ENCODE measurements at regions not wholly inside any gene's neighbourhood (a gene's known extent, or its start where the extent isn't known, plus 50 kb on each side); places are given as distances from the start of the nearest gene placed in this dataset.

DNA sequence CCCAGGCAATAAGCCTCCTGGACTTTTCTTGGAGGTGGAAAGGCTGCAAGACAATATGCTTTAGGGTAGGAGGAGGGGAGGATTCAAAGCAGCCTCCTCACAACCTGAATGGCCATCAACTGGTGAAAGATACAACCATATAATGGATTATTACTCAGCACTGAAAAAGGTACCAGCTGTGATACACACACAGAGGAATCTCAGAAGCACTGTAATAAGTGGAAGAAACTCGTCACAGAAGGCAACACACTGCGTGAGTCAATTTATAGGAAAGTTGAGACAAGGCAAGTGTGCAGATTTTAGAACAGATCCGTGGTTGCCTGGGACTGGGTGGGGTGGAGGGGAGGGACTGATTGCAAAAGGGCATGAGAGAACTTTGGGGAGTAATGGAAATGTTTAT is 64.9 kb upstream of the ZBTB40 start:
- DNase-seq (ENCODE audit: low read depth) (no peak), FAIRE-seq (no peak)
- H3K4me3 ChIP-seq (ENCODE audit: low read depth, low read length) = no peak overlapping the region
- no peaks in the 10 kb centered on the region for H3K36me3 ChIP-seq (ENCODE audit: control insufficient read depth, insufficient read depth, low read length)
- TF ChIP-seq, protein P1, sequence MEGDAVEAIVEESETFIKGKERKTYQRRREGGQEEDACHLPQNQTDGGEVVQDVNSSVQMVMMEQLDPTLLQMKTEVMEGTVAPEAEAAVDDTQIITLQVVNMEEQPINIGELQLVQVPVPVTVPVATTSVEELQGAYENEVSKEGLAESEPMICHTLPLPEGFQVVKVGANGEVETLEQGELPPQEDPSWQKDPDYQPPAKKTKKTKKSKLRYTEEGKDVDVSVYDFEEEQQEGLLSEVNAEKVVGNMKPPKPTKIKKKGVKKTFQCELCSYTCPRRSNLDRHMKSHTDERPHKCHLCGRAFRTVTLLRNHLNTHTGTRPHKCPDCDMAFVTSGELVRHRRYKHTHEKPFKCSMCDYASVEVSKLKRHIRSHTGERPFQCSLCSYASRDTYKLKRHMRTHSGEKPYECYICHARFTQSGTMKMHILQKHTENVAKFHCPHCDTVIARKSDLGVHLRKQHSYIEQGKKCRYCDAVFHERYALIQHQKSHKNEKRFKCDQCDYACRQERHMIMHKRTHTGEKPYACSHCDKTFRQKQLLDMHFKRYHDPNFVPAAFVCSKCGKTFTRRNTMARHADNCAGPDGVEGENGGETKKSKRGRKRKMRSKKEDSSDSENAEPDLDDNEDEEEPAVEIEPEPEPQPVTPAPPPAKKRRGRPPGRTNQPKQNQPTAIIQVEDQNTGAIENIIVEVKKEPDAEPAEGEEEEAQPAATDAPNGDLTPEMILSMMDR (IDR thresholded peaks at IDR 0.05; ENCODE audit: insufficient read depth, low read length, severe bottlenecking) = no peak
- H3K27me3 ChIP-seq (ENCODE audit: control insufficient read depth, insufficient read depth, low read length) = no peaks in the 10 kb centered on the region

DNA sequence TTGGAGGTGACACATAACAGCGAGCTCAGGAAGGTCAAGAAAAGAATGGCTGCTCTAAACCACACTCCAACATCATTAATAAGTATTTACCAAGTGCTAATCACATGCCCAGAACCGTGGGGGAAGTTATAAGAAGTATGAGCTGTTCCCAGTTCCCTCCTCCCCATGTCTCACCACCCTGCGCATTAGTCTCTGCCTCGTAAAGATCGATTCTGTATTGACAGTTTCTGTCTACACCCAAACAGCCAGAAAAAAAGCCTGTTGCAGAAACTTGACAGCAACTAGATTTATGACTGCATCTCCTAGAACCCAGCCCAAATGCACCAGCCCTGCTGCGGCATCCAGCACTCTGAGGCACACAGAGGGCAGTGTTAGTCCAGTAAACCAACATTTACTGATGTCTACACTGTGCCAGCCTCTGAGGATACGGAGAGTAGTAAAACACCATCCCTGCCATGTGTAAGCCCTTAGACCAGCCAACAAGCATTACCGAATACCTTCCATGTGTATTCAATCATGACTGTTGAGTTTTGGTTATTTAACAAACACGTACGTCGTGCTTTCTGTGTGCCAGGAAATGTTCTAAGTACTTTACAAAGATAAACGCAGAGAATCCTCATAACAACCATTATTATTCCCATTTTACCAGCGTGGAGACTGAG is 63.6 kb upstream of the ZBTB40 start:
- H3K27me3 ChIP-seq (ENCODE audit: control insufficient read depth, insufficient read depth, low read length) = no peaks in the 10 kb centered on the region
- TF ChIP-seq, protein P1 (IDR thresholded peaks at IDR 0.05; ENCODE audit: insufficient read depth, low read length, severe bottlenecking) = no peak
- FAIRE-seq (peak; percentile 79), DNase-seq (ENCODE audit: low read depth) (peak; percentile 55)
- no peaks in the 10 kb centered on the region for H3K36me3 ChIP-seq (ENCODE audit: control insufficient read depth, insufficient read depth, low read length)
- no peak overlapping the region for H3K4me3 ChIP-seq (ENCODE audit: low read depth, low read length)

DNA sequence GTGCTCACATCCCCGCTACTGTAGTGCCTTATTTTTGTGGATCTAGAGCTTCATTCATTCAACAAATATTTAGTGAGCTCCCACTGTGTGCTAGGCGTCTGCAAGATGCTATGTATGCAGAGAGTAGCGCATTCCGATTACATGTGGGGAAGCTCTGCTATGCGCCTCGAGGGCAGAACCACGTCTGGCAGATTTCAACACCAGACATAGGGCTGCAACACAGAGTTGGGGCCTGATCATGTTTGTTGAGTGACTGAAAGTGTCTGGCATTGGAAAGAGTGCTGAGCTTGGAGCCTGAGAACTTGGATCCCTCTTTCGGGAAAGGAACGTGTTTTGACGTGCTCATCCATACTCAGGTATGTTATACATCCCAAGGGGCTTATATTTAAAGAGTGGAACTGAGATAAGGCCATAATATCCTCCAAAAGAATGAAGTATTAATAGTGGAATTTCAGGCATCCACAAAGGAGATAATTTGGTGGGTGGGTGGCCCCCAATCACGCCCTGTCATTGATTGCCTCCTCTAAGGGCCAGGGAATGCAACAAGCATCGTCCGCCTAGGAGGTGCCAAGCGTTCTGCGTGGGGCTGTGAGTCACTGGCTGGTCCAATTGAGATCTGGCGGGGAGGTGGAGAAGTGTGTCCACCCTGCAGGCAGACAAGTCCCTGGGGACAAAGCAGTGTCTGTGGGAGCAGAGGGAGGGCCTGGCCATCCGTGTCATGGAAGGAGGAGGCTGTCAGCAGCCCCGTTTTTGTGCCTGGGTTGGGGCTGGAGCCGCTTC is 62.8 kb upstream of the ZBTB40 start:
- peak; percentile 74 for DNase-seq (ENCODE audit: low read depth)
- FAIRE-seq = no peak
- Histone ChIP-seq H3K27me3 (ENCODE audit: control insufficient read depth, insufficient read depth, low read length) (no peaks in the 10 kb centered on the region), H3K36me3 (ENCODE audit: control insufficient read depth, insufficient read depth, low read length) (no peaks in the 10 kb centered on the region), H3K4me3 (ENCODE audit: low read depth, low read length) (no peak overlapping the region)
- TF ChIP-seq, protein P1 (IDR thresholded peaks at IDR 0.05; ENCODE audit: insufficient read depth, low read length, severe bottlenecking) = no peak

DNA sequence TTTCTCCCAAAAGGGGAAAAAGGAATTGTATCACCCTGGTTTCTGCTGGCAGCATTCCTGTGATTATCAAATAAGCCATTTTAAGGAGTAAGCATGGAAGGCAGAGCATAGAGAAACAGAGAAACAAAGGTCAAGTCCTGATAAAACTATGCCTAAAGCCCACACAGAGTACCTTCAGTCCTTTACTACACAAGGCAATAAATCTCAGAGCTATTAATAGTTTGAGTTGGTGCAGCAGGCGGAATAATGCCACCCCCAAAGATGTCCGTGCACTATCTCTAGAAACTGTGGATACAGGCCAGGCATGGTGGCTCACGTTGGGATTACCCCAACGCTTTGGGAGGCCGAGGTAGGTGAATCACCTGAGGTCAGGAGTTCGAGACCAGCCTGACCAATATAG is 58.1 kb upstream of the ZBTB40 start:
- DNase-seq (ENCODE audit: low read depth) (no peak), FAIRE-seq (no peak)
- Histone ChIP-seq H3K4me3 (ENCODE audit: low read depth, low read length) (no peak overlapping the region), H3K36me3 (ENCODE audit: control insufficient read depth, insufficient read depth, low read length) (no peaks in the 10 kb centered on the region), H3K27me3 (ENCODE audit: control insufficient read depth, insufficient read depth, low read length) (peaks cover 5% of the 10 kb centered on the region)
- TF ChIP-seq, protein P1 (IDR thresholded peaks at IDR 0.05; ENCODE audit: insufficient read depth, low read length, severe bottlenecking) = no peak

DNA sequence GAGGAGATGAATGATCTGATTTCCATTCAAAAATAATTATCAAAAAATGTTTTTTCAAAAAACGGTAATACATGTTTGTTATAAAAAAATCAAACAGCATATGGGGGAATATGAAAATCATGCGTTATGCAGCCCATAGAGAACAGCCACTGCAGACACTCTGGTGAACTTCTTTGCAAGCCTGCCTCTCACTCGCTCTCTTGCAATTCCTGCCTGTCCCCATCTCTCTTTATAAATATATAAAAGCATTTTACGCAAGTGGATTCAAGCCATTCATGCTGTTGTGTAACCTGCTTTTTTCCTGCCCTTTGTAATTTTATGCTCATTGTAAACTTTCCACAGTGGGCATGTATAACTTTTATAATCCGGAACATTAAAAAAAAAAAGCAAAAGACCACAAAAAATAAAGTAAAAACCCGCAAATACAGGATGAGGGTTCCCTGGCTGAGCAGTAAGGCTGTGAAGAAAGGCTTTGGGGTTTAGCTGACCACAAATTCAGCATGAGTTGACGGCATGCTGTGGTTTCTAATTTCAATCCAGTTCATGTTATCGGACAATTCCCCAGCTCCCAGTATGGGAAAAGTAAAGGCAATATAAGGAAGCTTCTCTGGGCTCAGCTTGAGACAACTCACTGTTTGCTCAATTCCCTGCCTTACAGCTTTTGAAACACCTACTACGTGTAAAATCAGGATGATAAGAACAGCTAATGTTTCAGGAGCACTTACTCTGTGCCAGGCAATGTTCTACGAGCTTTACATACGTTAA is 52.8 kb upstream of the ZBTB40 start:
- TF ChIP-seq, protein P1 (IDR thresholded peaks at IDR 0.05; ENCODE audit: insufficient read depth, low read length, severe bottlenecking) = no peak
- Histone ChIP-seq H3K36me3 (ENCODE audit: control insufficient read depth, insufficient read depth, low read length) (no peaks in the 10 kb centered on the region), H3K27me3 (ENCODE audit: control insufficient read depth, insufficient read depth, low read length) (peaks cover 24% of the 10 kb centered on the region), H3K4me3 (ENCODE audit: low read depth, low read length) (no peak overlapping the region)
- no peak for FAIRE-seq
- DNase-seq (ENCODE audit: low read depth) = no peak
